ENCODE measurements at regions not wholly inside any gene's neighbourhood (a gene's known extent, or its start where the extent isn't known, plus 50 kb on each side); places are given as distances from the start of the nearest gene placed in this dataset.

DNA sequence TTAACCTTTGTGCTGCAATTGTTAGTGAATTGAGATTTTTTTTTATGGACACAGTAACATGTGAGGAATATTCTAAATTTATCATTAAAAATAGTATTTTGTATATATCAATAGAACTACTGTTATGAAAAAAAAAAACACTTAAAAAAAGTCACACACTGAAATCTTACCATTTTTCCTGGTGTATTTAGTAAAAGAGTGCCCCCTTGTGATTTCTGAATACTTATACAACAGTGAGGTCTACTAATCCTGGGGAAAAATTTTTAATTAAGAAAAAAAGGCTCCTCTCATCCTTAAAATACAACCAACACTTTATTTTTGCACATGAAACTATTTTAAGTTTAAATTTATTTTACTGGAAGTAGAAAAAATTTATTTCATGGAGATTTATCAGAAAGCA, 56.4 kb upstream of the SPOCK3 start:
- no peak for DNase-seq (ENCODE audit: low spot score)
- intact Hi-C loops (cut with micrococcal nuclease), result loop anchor here (5.0 kb wide), 1 partner anchor 268 kb away; no protein-coding TSS in a partner anchor
- no peaks in the 10 kb centered on the region for H3K27me3 Mint-ChIP-seq (ENCODE audit: insufficient read depth)
- H3K4me3 Mint-ChIP-seq, result no peak overlapping the region
- H3K4me1 Mint-ChIP-seq (ENCODE audit: low read depth), result no peaks in the 10 kb centered on the region
- peaks cover 10% of the 10 kb centered on the region for H3K9me3 Mint-ChIP-seq
- H3K27ac Mint-ChIP-seq, result no peak overlapping the region
- no peaks in the 10 kb centered on the region for H3K36me3 Mint-ChIP-seq (ENCODE audit: low read depth)

DNA sequence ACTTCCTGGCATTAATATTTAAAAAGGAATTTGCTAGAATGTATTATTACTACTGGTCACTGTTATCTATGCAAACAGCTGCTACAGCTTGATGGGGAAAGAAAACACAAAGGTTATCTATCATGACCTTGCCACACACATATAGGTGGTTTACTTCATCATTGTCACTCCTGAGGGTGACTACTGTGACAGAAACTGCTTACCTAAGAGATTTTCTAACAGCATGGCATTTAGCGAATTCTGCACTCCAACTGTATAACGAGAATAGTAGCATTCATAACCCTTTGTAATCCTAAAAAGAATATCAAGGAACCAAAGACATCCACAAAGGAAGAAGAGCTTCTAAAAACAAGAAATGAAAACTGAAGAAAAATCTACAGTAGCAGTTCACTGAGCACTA, 74.6 kb upstream of the SPOCK3 start:
- no peaks in the 10 kb centered on the region for H3K27me3 Mint-ChIP-seq (ENCODE audit: insufficient read depth)
- H3K27ac Mint-ChIP-seq, result no peak overlapping the region
- H3K4me1 Mint-ChIP-seq (ENCODE audit: low read depth), result no peaks in the 10 kb centered on the region
- intact Hi-C loops (cut with micrococcal nuclease), result no loop called here
- H3K4me3 Mint-ChIP-seq, result no peak overlapping the region
- DNase-seq (ENCODE audit: low spot score), result no peak
- no peaks in the 10 kb centered on the region for H3K36me3 Mint-ChIP-seq (ENCODE audit: low read depth)
- no peaks in the 10 kb centered on the region for H3K9me3 Mint-ChIP-seq

DNA sequence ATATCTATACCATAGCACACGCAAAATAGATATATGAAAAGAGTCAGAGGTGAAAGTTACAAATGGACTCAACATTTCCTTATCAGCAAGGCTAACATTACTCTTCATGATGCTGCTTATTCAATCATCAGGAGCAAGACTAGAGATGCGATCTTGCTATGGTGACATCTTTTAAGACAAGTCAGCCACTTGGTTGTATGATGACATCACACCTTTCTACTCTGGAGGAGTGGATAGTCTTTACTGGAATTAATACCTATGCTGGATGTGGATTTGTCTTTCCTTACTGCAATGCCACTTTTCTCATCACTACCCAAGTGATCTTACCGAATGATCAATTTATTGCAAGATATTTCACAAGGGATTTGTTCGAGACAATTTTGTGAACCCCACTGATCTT, 87.0 kb upstream of the SPOCK3 start:
- no peaks in the 10 kb centered on the region for H3K9me3 Mint-ChIP-seq
- no peaks in the 10 kb centered on the region for H3K27me3 Mint-ChIP-seq (ENCODE audit: insufficient read depth)
- H3K4me3 Mint-ChIP-seq, result no peak overlapping the region
- intact Hi-C loops (cut with micrococcal nuclease), result no loop called here
- no peaks in the 10 kb centered on the region for H3K4me1 Mint-ChIP-seq (ENCODE audit: low read depth)
- DNase-seq (ENCODE audit: low spot score), result no peak
- no peak overlapping the region for H3K27ac Mint-ChIP-seq
- no peaks in the 10 kb centered on the region for H3K36me3 Mint-ChIP-seq (ENCODE audit: low read depth)

DNA sequence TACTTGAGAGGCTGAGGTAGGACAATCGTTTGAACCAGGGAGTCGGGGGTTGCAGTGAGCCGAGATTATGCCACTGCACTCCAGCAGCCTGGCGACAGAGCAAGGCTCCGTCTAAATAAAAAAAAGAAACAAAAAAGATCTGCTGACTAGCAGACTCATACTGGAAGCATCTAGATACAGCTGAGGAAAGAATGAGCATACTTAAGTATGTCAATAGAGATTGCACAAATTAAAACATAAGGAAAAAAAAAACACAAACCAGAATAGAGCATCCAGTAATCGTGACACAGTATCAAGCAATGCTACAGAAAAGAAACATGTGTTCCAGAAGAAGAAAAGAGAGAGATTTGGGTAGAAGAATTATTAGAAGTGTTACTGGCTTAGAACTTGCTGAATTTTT, 105.5 kb upstream of the SPOCK3 start:
- intact Hi-C loops (cut with micrococcal nuclease), result no loop called here
- Mint-ChIP-seq H3K9me3 (peaks cover 4% of the 10 kb centered on the region), H3K4me3 (no peak overlapping the region), H3K27me3 (ENCODE audit: insufficient read depth) (no peaks in the 10 kb centered on the region), H3K36me3 (ENCODE audit: low read depth) (no peaks in the 10 kb centered on the region), H3K27ac (no peak overlapping the region), H3K4me1 (ENCODE audit: low read depth) (no peaks in the 10 kb centered on the region)
- no peak for DNase-seq (ENCODE audit: low spot score)

DNA sequence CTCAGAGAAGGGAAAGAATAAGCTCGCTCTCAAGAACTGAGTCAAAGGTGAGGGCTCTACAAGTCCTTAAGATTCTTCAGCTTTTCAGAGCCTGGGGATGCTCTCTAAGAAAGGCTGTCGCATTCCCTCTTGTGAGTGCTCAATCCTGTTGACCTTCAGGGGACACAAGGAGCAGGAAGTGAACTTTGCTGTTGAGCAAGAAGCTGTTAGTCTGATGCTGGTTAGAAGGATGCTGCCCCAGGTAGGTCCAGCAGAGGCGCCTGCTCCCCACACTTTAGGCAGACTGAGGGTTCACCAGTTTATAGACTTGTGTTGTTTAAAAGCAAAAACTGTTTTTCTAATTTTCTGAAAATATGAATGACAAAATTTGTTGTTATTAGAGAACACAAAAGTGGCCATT, 125.4 kb upstream of the SPOCK3 start:
- intact Hi-C loops (cut with micrococcal nuclease), result no loop called here
- Mint-ChIP-seq H3K4me1 (ENCODE audit: low read depth) (no peaks in the 10 kb centered on the region), H3K4me3 (no peak overlapping the region), H3K36me3 (ENCODE audit: low read depth) (no peaks in the 10 kb centered on the region), H3K27me3 (ENCODE audit: insufficient read depth) (no peaks in the 10 kb centered on the region), H3K9me3 (no peaks in the 10 kb centered on the region), H3K27ac (no peak overlapping the region)
- no peak for DNase-seq (ENCODE audit: low spot score)

DNA sequence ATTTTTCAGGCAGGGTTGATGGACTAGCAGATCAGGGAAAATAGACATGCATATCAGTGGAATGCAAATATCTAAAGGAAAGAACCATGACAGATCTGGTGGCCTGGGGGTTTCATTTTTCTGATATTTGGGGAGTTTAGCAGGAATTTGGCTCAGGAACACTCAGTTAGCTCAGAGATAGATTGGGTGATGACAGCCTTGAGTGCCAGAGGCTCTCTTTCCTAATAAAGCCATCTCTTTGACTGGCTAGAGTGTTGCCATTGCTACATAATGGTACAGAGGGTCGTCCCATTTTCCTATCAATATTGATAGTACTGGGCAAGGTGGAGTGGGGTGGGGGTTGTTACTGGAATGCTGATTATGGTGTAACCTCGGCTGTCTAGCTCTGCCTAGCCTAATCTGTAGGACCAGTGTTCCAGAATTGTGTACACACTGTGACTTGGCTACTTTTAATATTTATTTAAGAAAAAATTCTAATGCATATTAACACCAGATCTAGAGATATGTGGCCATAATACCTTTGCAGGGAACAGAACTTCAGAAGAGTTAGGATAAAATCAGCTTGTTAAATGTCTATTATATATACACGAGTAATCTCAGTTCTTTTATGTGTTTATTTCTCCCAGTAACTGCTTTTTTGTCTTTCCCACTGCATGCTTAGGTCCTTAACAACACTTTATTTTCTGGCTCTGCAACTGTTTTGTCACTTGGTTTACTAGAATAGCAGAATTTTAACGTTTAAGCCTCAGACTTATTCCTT, 145.0 kb upstream of the SPOCK3 start:
- Mint-ChIP-seq H3K4me1 (ENCODE audit: low read depth) (no peaks in the 10 kb centered on the region), H3K9me3 (no peaks in the 10 kb centered on the region), H3K27me3 (ENCODE audit: insufficient read depth) (no peaks in the 10 kb centered on the region), H3K27ac (no peak overlapping the region), H3K36me3 (ENCODE audit: low read depth) (no peaks in the 10 kb centered on the region), H3K4me3 (no peak overlapping the region)
- intact Hi-C loops (cut with micrococcal nuclease), result no loop called here
- no peak for DNase-seq (ENCODE audit: low spot score)

DNA sequence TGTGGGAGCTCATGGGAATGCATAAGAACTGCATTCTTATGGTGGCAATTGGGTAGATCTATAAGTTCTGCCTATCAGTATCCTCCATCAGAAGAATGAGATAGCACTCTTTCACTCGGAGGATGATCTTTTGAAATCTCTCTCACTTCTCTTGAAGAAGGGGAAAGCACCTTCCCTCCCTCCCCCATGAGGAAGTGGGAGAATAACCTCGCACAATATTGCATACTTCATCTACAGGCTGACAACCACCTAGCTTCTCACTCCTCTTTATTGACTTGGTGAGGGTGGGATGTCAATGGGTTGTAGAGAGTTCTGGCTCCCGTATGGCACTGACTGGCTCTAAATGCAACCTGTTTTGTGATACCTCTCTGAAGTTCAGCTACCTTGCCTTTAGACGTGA, 146.7 kb upstream of the SPOCK3 start:
- DNase-seq (ENCODE audit: low spot score), result no peak
- Mint-ChIP-seq H3K27ac (no peak overlapping the region), H3K4me3 (no peak overlapping the region), H3K36me3 (ENCODE audit: low read depth) (no peaks in the 10 kb centered on the region), H3K27me3 (ENCODE audit: insufficient read depth) (no peaks in the 10 kb centered on the region), H3K4me1 (ENCODE audit: low read depth) (no peaks in the 10 kb centered on the region), H3K9me3 (no peaks in the 10 kb centered on the region)
- intact Hi-C loops (cut with micrococcal nuclease), result no loop called here

DNA sequence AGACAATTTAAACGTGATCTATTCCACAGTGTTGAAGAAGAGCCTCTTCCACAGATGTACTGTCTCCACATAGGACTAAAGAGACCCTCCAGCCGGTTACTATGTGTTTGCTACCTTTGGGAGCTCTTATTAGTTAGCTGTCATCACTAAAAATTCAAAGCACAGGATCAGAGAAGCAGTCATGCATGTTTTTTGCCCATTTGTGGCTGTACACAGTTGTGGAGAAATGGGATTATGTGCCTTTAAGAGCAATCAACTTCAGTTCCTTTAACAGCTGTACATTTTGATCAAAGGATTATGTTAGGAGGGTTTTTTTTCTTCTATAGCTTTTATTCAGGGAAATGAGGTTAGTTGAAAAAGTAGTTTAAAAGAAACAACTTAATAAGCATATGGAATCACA, 149.0 kb upstream of the SPOCK3 start:
- Mint-ChIP-seq H3K36me3 (ENCODE audit: low read depth) (no peaks in the 10 kb centered on the region), H3K27ac (no peak overlapping the region), H3K4me1 (ENCODE audit: low read depth) (no peaks in the 10 kb centered on the region), H3K4me3 (no peak overlapping the region), H3K9me3 (no peaks in the 10 kb centered on the region), H3K27me3 (ENCODE audit: insufficient read depth) (no peaks in the 10 kb centered on the region)
- no peak for DNase-seq (ENCODE audit: low spot score)
- intact Hi-C loops (cut with micrococcal nuclease), result no loop called here

DNA sequence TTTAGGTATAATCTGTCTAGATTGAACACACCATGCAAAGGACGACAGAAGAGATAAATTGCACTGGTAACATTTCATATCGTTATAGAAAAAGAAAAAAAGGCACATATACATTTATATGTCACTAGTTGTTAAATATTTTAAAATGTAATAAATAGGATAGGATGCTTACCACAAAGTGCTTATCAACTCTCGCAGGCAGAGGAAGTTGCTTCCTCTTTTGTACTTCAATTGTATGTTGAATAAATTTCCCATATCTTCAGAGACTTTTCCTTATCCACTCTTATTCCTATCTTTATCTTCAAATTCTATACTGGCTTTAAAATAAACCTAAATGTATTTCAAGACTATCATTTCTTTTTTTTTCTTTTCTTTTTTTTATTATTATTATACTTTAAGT, 163.3 kb upstream of the SPOCK3 start:
- no peak for DNase-seq (ENCODE audit: low spot score)
- Mint-ChIP-seq H3K27ac (no peak overlapping the region), H3K4me3 (no peak overlapping the region), H3K27me3 (ENCODE audit: insufficient read depth) (no peaks in the 10 kb centered on the region), H3K9me3 (no peaks in the 10 kb centered on the region), H3K36me3 (ENCODE audit: low read depth) (no peaks in the 10 kb centered on the region), H3K4me1 (ENCODE audit: low read depth) (no peaks in the 10 kb centered on the region)
- intact Hi-C loops (cut with micrococcal nuclease), result no loop called here

DNA sequence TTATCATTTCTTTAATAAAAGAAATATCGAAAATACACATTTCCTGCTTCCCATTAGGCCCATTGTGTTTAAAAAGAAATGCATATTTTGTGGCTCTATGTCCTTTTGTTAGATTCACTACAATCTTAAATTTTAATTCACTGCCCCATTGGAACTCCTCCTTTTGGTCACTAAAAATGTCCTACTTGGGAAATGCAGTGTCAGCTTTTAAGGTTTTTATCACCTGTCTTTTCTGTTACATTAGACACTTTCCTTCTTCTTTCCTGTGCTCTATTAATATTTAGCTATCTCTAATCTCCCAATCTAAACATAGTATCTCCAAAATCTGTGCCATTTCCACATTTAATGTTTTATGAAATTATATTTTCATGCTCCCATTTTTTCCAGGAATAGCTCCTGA, 164.9 kb upstream of the SPOCK3 start:
- Mint-ChIP-seq H3K27ac (no peak overlapping the region), H3K4me3 (no peak overlapping the region), H3K9me3 (no peaks in the 10 kb centered on the region), H3K36me3 (ENCODE audit: low read depth) (no peaks in the 10 kb centered on the region), H3K4me1 (ENCODE audit: low read depth) (no peaks in the 10 kb centered on the region), H3K27me3 (ENCODE audit: insufficient read depth) (no peaks in the 10 kb centered on the region)
- DNase-seq (ENCODE audit: low spot score), result no peak
- intact Hi-C loops (cut with micrococcal nuclease), result no loop called here

DNA sequence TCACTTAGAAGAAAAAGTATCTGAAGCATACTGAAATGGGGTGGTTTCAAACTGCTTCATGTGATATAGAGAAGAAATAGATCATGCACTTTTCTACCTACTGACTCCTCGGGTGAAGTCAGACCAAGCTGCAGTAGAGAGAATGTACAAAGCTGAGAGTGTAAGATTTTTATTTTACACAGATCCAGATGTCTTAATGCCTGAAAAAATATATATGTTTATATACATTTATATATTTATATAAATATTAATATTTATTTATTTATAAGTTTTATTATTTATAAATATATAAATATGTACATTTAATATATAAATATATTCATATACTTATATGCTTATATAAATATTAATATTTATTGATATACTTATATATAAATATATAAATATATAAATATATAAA, 171.9 kb upstream of the SPOCK3 start:
- Mint-ChIP-seq H3K27ac (no peak overlapping the region), H3K4me3 (no peak overlapping the region), H3K36me3 (ENCODE audit: low read depth) (no peaks in the 10 kb centered on the region), H3K4me1 (ENCODE audit: low read depth) (no peaks in the 10 kb centered on the region), H3K9me3 (no peaks in the 10 kb centered on the region), H3K27me3 (ENCODE audit: insufficient read depth) (no peaks in the 10 kb centered on the region)
- intact Hi-C loops (cut with micrococcal nuclease), result no loop called here
- DNase-seq (ENCODE audit: low spot score), result no peak

DNA sequence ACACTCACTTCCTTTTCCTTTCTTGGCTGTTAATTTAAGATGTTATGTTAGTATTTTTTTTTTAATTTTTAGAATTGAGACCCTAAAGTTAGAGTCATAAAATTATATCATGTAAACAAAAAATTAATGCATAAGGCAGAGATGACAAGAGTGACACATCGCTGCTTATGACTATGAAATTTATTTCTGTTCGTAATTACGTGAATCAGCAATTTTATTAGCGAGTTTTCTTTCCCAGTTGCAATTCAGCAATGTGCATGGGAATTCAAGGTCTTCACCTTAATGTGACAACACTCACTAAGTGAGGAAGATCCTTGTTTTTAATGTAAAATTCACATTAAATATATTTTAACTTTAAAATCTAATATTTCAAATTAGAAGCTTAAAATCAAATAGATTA, 181.2 kb upstream of the SPOCK3 start:
- intact Hi-C loops (cut with micrococcal nuclease), result no loop called here
- no peaks in the 10 kb centered on the region for H3K4me1 Mint-ChIP-seq (ENCODE audit: low read depth)
- no peaks in the 10 kb centered on the region for H3K9me3 Mint-ChIP-seq
- H3K36me3 Mint-ChIP-seq (ENCODE audit: low read depth), result no peaks in the 10 kb centered on the region
- H3K27ac Mint-ChIP-seq, result no peak overlapping the region
- no peak for DNase-seq (ENCODE audit: low spot score)
- H3K4me3 Mint-ChIP-seq, result no peak overlapping the region
- no peaks in the 10 kb centered on the region for H3K27me3 Mint-ChIP-seq (ENCODE audit: insufficient read depth)

DNA sequence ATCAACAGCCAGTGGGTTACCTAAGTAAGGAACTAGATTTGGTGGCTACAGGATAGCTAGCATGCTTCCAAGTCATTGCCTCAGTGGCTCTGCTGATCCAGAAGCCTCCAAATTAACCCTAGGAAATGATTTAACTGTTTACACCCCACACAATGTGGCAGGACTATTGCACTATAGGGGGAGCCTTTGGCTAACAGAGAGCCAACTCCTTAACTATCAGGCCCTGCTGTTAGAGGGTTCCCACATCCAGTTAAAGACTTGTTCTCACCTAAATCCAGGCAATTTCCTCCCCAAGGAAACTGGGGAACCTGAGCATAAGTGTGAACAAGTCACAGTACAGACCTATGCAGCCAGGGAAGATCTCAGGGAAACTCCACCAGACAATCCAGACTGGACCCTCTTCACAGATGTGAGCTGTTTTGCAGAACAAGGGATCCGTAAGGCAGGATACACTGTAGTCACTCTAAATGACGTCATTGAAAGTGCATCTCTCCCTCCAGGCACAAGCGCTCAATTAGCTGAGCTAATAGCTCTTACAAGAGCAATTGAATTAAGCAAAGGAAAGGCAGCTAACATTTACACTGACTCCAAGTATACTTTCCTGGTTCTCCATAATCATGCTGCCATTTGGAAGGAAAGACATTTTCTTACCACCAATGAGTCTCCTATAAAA, 185.3 kb upstream of the SPOCK3 start:
- Mint-ChIP-seq H3K27ac (no peak overlapping the region), H3K27me3 (ENCODE audit: insufficient read depth) (no peaks in the 10 kb centered on the region), H3K36me3 (ENCODE audit: low read depth) (no peaks in the 10 kb centered on the region), H3K9me3 (no peaks in the 10 kb centered on the region), H3K4me3 (no peak overlapping the region), H3K4me1 (ENCODE audit: low read depth) (no peaks in the 10 kb centered on the region)
- intact Hi-C loops (cut with micrococcal nuclease), result no loop called here
- no peak for DNase-seq (ENCODE audit: low spot score)

DNA sequence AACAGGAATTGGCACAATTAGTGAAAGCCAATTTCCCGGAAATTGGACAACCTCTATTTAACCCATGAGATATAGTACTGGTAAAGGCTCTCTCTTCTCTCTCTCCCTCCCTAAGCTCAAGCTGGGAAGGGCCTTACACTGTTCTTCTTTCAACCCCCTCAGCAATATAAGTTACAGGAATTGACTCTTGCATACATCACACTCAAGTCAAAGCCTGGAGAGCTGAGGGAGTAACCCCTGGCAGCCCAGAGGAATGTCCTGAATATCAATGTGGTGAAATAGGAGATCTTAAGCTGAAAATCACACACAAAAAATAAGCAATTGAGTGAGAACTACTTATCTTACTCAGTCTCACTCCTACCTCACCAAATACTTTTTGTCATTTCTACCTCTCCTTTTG, 186.9 kb upstream of the SPOCK3 start:
- no peak for DNase-seq (ENCODE audit: low spot score)
- Mint-ChIP-seq H3K9me3 (no peaks in the 10 kb centered on the region), H3K4me3 (no peak overlapping the region), H3K4me1 (ENCODE audit: low read depth) (no peaks in the 10 kb centered on the region), H3K27me3 (ENCODE audit: insufficient read depth) (no peaks in the 10 kb centered on the region), H3K36me3 (ENCODE audit: low read depth) (no peaks in the 10 kb centered on the region), H3K27ac (no peak overlapping the region)
- intact Hi-C loops (cut with micrococcal nuclease), result no loop called here
